Body of pancreas (tissue), 4 donors: ENCODE measurements at regions not wholly inside any gene's neighbourhood (a gene's known extent, or its start where the extent isn't known, plus 50 kb on each side); places are given as distances from the start of the nearest gene placed in this dataset.

ENCODE experiments used
- CTCF ChIP-seq, 7 experiments: fragments of 450-650 bp in 4 of 7; fragments of 200-600 bp in 3 of 7; sonication (generic) in 3 of 7; IDR thresholded peaks; one replicate each; pipeline ENCODE4 v1.5.1; 2016 to 2019; ENCODE audit warnings: antibody characterized with exemption in 7 of 7
- POLR2A ChIP-seq, 3 donors: fragments of 450-650 bp; IDR thresholded peaks; one replicate each; pipeline ENCODE4 v1.6.1; 2016; ENCODE audit warnings: antibody characterized with exemption in 3 of 3, mild to moderate bottlenecking in 2 of 3

GRCh38 chr4:146096371-146096770 lies 79.1 kb upstream of the LSM6 start:
- no peak for TF ChIP-seq CTCF (IDR thresholded peaks at IDR 0.05)
- no peak for TF ChIP-seq POLR2A (IDR thresholded peaks at IDR 0.05)
